OCI-LY7 (cell line): ENCODE measurements at regions not wholly inside any gene's neighbourhood (a gene's known extent, or its start where the extent isn't known, plus 50 kb on each side); places are given as distances from the start of the nearest gene placed in this dataset.

Experiments
- BruUV-seq: library from RNA; stranded (reverse); fragments of 400-500 nt; replicated peaks from 2 replicates; lab custom pipeline; 2021; lab: Mats Ljungman, UMichigan
- CTCF ChIA-PET: fragments of 300-600 bp; sonication (Branson Sonifier 250); formaldehyde crosslinking; loops from one replicate; lab custom pipeline; 2022; ENCODE audit warnings: antibody characterized with exemption; ENCODE audit not compliant: unreplicated experiment; lab: Charles Lee
- POLR2A ChIA-PET: fragments of 300-600 bp; sonication (Branson Sonifier 250); formaldehyde crosslinking; loops from one replicate; lab custom pipeline; 2022; ENCODE audit warnings: antibody characterized with exemption; lab: Charles Lee
- DNase-seq: peaks from one replicate; pipeline ENCODE4 v3.0.0-alpha.2; 2015; ENCODE audit warnings: low spot score
- H2AFZ ChIP-seq: fragments of 200-600 bp; sonication (generic), shearing (Covaris generic); 2 replicates; pipeline ENCODE4 v1.6.1; 2014; ENCODE audit warnings: mild to moderate bottlenecking, antibody characterized with exemption, low read length, moderate library complexity
- H3K27ac ChIP-seq: fragments of 200-600 bp; sonication (generic); 2 replicates; pipeline ENCODE4 v1.5.1; 2014; ENCODE audit warnings: mixed run types, low read depth, mild to moderate bottlenecking, moderate library complexity, low read length, inconsistent platforms; ENCODE audit not compliant: poor library complexity, severe bottlenecking
- H3K36me3 ChIP-seq: fragments of 200-600 bp; sonication (generic); 2 replicates; pipeline ENCODE4 v1.6.1; 2014; ENCODE audit warnings: mild to moderate bottlenecking, antibody characterized with exemption, low read length, moderate library complexity, mixed read lengths; ENCODE audit not compliant: insufficient read depth
- H3K4me1 ChIP-seq: fragments of 200-600 bp; sonication (generic); 2 replicates; pipeline ENCODE4 v1.5.1; 2014; ENCODE audit warnings: mild to moderate bottlenecking, low read length; ENCODE audit not compliant: insufficient read depth, poor library complexity, severe bottlenecking
- H3K4me2 ChIP-seq: fragments of 200-600 bp; sonication (generic); 2 replicates; pipeline ENCODE4 v1.6.1; 2014; ENCODE audit warnings: mild to moderate bottlenecking, low read length
- H3K4me3 ChIP-seq: fragments of 200-600 bp; sonication (generic); 2 replicates; pipeline ENCODE4 v1.5.1; 2014; ENCODE audit warnings: mild to moderate bottlenecking, low read depth, low read length; ENCODE audit not compliant: poor library complexity, severe bottlenecking
- H3K79me2 ChIP-seq: fragments of 200-600 bp; sonication (generic); 2 replicates; pipeline ENCODE4 v1.6.1; 2016; ENCODE audit warnings: low read depth, mild to moderate bottlenecking, low read length, moderate library complexity, mixed read lengths; ENCODE audit not compliant: insufficient read depth
- H3K9me2 ChIP-seq: fragments of 200-600 bp; sonication (generic); 2 replicates; pipeline ENCODE4 v1.6.1; 2016; ENCODE audit warnings: mild to moderate bottlenecking, low read length, mixed read lengths; ENCODE audit not compliant: insufficient read depth
- H3K9me3 ChIP-seq: fragments of 200-600 bp; sonication (generic); 2 replicates; pipeline ENCODE4 v1.6.1; 2014; ENCODE audit warnings: mild to moderate bottlenecking, mixed run types, low read length, mixed read lengths
- H4K20me1 ChIP-seq: fragments of 200-600 bp; sonication (generic); 2 replicates; pipeline ENCODE4 v1.6.1; 2014; ENCODE audit warnings: mild to moderate bottlenecking, antibody characterized with exemption, low read length, moderate library complexity, mixed read lengths; ENCODE audit not compliant: insufficient read depth
- CTCF ChIP-seq: fragments of 200-600 bp; sonication (generic); conservative IDR thresholded peaks from 2 replicates; pipeline ENCODE4 v1.5.1; 2014; ENCODE audit warnings: mild to moderate bottlenecking, antibody characterized with exemption, low read length, moderate library complexity, mixed read lengths
- EZH2phosphoT487 ChIP-seq: fragments of 200-600 bp; sonication (generic); IDR thresholded peaks from 2 replicates; pipeline ENCODE4 v1.6.1; 2018; ENCODE audit warnings: low read depth, borderline replicate concordance, mild to moderate bottlenecking, mixed run types, antibody characterized with exemption, low read length, moderate library complexity, mixed read lengths
- intact Hi-C: fragments of 100-400 bp; cut with micrococcal nuclease; formaldehyde crosslinking; loops from one replicate; pipeline ENCODE4 v1.10.0; 2022; ENCODE audit not compliant: unreplicated experiment

DNA sequence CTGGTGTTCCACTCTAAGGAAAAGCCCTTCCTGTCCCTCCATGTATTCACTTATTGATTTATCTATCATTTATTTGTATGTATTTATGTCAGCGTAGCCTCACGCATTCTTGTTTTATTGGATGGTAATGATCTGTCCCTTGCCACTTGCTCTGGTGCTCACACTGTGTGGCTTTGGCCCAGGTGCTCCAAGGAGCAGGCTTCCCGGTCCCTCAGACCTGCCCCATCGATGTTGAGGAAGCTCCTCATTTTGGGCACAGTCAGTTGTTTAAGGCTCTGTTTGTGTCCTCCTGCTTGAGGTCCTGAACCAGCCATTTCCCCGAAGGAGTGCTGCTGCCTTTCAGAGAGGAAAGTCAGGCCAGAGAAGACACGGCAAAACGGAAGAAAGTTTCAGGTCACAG is 1485.4 kb downstream of the TBC1D22A start:
- intact Hi-C loops, result no loop called here
- Histone ChIP-seq H3K4me1 (no peaks in the 10 kb centered on the region), H3K79me2 (no peaks in the 10 kb centered on the region), H3K4me2 (no peak overlapping the region), H2AFZ (no peak overlapping the region), H3K9me3 (no peaks in the 10 kb centered on the region), H3K36me3 (no peaks in the 10 kb centered on the region), H3K9me2 (no peaks in the 10 kb centered on the region), H3K4me3 (no peak overlapping the region), H4K20me1 (no peaks in the 10 kb centered on the region), H3K27ac (no peak overlapping the region)
- TF ChIP-seq CTCF (no peak), EZH2phosphoT487 (no peak)
- no TSS peak for BruUV-seq
- DNase-seq, result no peak
- ChIA-PET POLR2A (no interaction called here), CTCF (no interaction called here)

- Histone ChIP-seq H3K79me2 (no peaks in the 10 kb centered on the region), H3K9me2 (no peaks in the 10 kb centered on the region), H3K36me3 (no peaks in the 10 kb centered on the region), H2AFZ (no peak overlapping the region), H3K4me1 (no peaks in the 10 kb centered on the region), H3K9me3 (no peaks in the 10 kb centered on the region), H3K27ac (no peak overlapping the region), H4K20me1 (no peaks in the 10 kb centered on the region), H3K4me3 (no peak overlapping the region), H3K4me2 (no peak overlapping the region)
- no peak for DNase-seq
- no peak for TF ChIP-seq CTCF
- TF ChIP-seq EZH2phosphoT487, result no peak
- POLR2A ChIA-PET, result interaction anchor here (0.6 kb wide), 1 partner anchor 702 kb away, joined by 3 read pairs; no protein-coding TSS in a partner anchor
- CTCF ChIA-PET, result interaction anchor here (0.5 kb wide), 1 partner anchor 68 kb away, joined by 6 read pairs; no protein-coding TSS in a partner anchor
- no TSS peak for BruUV-seq
- intact Hi-C loops, result no loop called here
Measured at GRCh38 chr22:48245196-48245485, 1482.7 kb downstream of the TBC1D22A start.

- TF ChIP-seq CTCF (no peak), EZH2phosphoT487 (no peak)
- intact Hi-C loops, result no loop called here
- Histone ChIP-seq H3K4me3 (no peak overlapping the region), H3K79me2 (no peaks in the 10 kb centered on the region), H3K36me3 (no peaks in the 10 kb centered on the region), H3K27ac (no peak overlapping the region), H4K20me1 (no peaks in the 10 kb centered on the region), H2AFZ (no peak overlapping the region), H3K9me3 (no peaks in the 10 kb centered on the region), H3K4me2 (no peak overlapping the region), H3K9me2 (no peaks in the 10 kb centered on the region), H3K4me1 (no peaks in the 10 kb centered on the region)
- ChIA-PET POLR2A (interaction anchor here (0.5 to 0.6 kb wide), 2 partner anchors 64 to 702 kb away, joined by 3 to 4 read pairs; no protein-coding TSS in a partner anchor), CTCF (interaction anchor here (0.5 kb wide), 1 partner anchor 68 kb away, joined by 6 read pairs; no protein-coding TSS in a partner anchor)
- no peak for DNase-seq
- BruUV-seq, result no TSS peak
Measured at GRCh38 chr22:48244388-48245195, 1482.1 kb downstream of the TBC1D22A start.
